Uterus (tissue), 3 donors: ENCODE measurements at regions not wholly inside any gene's neighbourhood (a gene's known extent, or its start where the extent isn't known, plus 50 kb on each side); places are given as distances from the start of the nearest gene placed in this dataset.

Experiments used
- DNase-seq, 2 donors: peaks; one replicate each; pipeline ENCODE4 v3.0.0-alpha.2; 2019 to 2020
- H3K27ac ChIP-seq, 2 donors: fragments of 200-600 bp; sonication (generic); 1 replicate in 1 of 2; 2 replicates in 1 of 2; pipeline ENCODE4 v1.5.1; 2016 to 2018
- H3K27me3 ChIP-seq, 2 donors: fragments of 200-600 bp; sonication (generic); one replicate each; pipeline ENCODE4 v1.5.1; 2018 to 2019; ENCODE audit warnings: control low read depth in 1 of 2
- H3K36me3 ChIP-seq, 2 donors: fragments of 200-600 bp; sonication (generic); one replicate each; pipeline ENCODE4 v1.5.1; 2019; ENCODE audit warnings: control low read depth in 1 of 2
- H3K4me1 ChIP-seq, 2 donors: fragments of 200-600 bp; sonication (generic); one replicate each; pipeline ENCODE4 v1.5.1; 2018 to 2019; ENCODE audit warnings: control low read depth in 1 of 2
- H3K4me3 ChIP-seq, 2 donors: fragments of 200-600 bp; sonication (generic); 1 replicate in 1 of 2; 2 replicates in 1 of 2; pipeline ENCODE4 v1.5.1; 2018 to 2019; ENCODE audit warnings: mild to moderate bottlenecking in 1 of 2
- H3K9me3 ChIP-seq, 2 donors: fragments of 200-600 bp; sonication (generic); one replicate each; pipeline ENCODE4 v1.5.1; 2019; ENCODE audit warnings: control low read depth in 1 of 2
- POLR2A ChIP-seq, 2 donors: fragments of 450-650 bp; IDR thresholded peaks; one replicate each; pipeline ENCODE4 v1.6.1; 2016; ENCODE audit warnings: antibody characterized with exemption in 2 of 2, mild to moderate bottlenecking in 1 of 2, moderate library complexity in 1 of 2
- intact Hi-C: fragments of 100-400 bp; cut with DNase I; formaldehyde crosslinking; loops from one replicate; pipeline ENCODE4 v1.15.1; 2023; ENCODE audit warnings: low total_unique reads
- TF ChIP-seq, protein P1 (sequence below), 4 experiments: fragments of 200-600 bp in 2 of 4; fragments of 450-650 bp in 2 of 4; sonication (generic) in 2 of 4; IDR thresholded peaks; one replicate each; pipeline ENCODE4 v1.5.1; 2016 to 2019; ENCODE audit warnings: antibody characterized with exemption in 4 of 4, mild to moderate bottlenecking in 2 of 4, moderate library complexity in 1 of 4
- donor health status: DM: yes; HTN: yes; CAD: no.

DNA sequence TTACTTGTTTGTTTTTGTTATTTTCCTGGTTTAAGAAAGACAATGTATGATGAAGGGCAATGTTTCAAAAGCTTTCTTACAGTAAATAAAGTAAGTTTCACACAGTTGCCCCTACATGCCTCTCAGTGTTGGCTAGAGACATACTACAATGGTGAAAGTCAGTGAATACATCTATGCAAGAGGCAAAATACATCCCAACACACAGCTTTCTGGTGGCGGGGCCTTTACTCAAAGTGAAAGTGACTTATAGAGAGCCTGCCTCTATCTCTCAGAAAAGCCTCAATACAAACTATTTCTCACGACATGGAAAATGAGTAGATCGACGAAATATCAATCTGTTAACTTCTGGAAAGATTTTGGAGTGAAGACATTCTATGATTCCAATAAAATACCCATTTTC, 122.3 kb downstream of the SLC30A10 start:
- Histone ChIP-seq H3K27ac (no peak overlapping the region), H3K4me3 (no peak overlapping the region), H3K36me3 (no peaks in the 10 kb centered on the region), H3K27me3 (no peaks in the 10 kb centered on the region), H3K9me3 (no peaks in the 10 kb centered on the region), H3K4me1 (no peaks in the 10 kb centered on the region)
- intact Hi-C loops, result no loop called here
- no peak for DNase-seq
- TF ChIP-seq, protein P1, sequence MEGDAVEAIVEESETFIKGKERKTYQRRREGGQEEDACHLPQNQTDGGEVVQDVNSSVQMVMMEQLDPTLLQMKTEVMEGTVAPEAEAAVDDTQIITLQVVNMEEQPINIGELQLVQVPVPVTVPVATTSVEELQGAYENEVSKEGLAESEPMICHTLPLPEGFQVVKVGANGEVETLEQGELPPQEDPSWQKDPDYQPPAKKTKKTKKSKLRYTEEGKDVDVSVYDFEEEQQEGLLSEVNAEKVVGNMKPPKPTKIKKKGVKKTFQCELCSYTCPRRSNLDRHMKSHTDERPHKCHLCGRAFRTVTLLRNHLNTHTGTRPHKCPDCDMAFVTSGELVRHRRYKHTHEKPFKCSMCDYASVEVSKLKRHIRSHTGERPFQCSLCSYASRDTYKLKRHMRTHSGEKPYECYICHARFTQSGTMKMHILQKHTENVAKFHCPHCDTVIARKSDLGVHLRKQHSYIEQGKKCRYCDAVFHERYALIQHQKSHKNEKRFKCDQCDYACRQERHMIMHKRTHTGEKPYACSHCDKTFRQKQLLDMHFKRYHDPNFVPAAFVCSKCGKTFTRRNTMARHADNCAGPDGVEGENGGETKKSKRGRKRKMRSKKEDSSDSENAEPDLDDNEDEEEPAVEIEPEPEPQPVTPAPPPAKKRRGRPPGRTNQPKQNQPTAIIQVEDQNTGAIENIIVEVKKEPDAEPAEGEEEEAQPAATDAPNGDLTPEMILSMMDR (IDR thresholded peaks at IDR 0.05), result no peak
- no peak for TF ChIP-seq POLR2A (IDR thresholded peaks at IDR 0.05)

- no peak overlapping the region for H3K4me3 ChIP-seq
- H3K9me3 ChIP-seq, result no peaks in the 10 kb centered on the region
- DNase-seq, result no peak
- intact Hi-C loops, result no loop called here
- no peak overlapping the region for H3K27ac ChIP-seq
- H3K4me1 ChIP-seq, result no peaks in the 10 kb centered on the region
- TF ChIP-seq POLR2A (IDR thresholded peaks at IDR 0.05), result no peak
- TF ChIP-seq, protein P1 (IDR thresholded peaks at IDR 0.05), result no peak
- no peaks in the 10 kb centered on the region for H3K27me3 ChIP-seq
- H3K36me3 ChIP-seq, result no peaks in the 10 kb centered on the region
Observed at GRCh38 chr1:219805191-219805590, 123.2 kb downstream of the SLC30A10 start.

DNA sequence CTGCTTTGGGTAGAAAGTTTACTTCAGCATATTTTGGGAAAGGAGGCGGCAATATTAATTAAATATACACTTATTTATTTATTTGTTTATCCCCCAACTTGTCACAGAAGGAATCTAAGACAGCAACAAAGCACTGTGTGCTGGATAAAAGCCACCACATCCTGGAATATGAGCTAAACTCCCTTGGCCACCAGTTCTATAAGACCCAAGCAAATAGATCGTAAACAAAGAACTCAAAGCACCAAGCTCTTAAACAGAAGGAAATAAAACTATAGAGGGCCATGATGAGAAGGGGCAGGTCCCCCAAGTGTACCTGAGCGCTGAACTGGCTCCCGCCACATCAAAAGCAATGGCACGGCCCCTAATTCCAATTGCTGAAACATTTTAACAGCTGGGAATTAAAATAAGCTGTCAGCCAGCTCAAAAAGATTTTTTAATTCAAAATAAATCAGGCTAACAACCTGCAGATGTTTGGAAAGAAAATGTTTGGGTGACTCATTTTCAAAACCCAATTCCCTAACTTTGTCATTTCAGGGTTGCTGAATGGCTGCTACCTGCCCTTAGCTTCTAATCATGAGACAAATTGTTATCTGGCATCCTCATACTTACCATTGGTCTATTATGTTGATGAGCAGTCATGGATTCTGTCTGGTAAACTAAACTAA, 127.1 kb downstream of the SLC30A10 start:
- TF ChIP-seq POLR2A (IDR thresholded peaks at IDR 0.05), result no peak
- TF ChIP-seq, protein P1 (IDR thresholded peaks at IDR 0.05), result no peak
- no peak for DNase-seq
- Histone ChIP-seq H3K4me1 (no peaks in the 10 kb centered on the region), H3K4me3 (no peak overlapping the region), H3K9me3 (no peaks in the 10 kb centered on the region), H3K27ac (no peak overlapping the region), H3K27me3 (no peaks in the 10 kb centered on the region), H3K36me3 (no peaks in the 10 kb centered on the region)
- intact Hi-C loops, result no loop called here

DNA sequence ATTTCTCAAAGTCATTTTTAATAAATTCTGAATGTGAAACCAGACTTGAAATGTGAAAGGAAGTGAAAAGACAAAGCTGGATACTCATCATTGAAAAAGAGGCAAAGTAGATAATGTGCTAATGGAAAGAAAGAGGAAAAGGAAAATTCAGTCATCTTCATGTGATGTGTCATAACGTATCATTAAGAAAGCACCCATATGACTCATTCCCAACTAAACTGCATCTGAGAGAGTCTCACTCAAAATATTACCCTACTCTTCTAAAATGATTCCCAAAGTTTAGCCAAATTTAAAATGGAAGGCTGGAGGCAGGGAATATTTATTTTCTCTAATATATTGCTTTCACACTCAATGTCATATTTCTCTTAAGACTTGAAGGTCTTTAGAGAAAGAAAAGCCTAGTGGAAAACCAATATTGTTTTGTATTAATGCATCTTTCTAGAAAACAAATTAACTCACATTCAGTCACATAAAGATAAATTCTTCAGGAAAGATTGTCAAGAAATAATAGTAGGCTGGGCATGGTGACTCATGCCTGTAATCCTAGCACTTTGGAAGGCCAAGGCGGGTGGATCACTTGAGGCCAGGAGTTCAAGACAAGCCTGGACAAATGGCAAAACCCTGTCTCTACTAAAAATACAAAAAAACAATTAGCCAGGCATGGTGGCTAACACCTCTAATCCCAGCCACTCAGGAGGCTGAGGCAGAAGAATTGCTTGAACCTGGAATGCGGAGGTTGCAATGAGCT, 129.9 kb downstream of the SLC30A10 start:
- Histone ChIP-seq H3K27ac (no peak overlapping the region), H3K36me3 (no peaks in the 10 kb centered on the region), H3K27me3 (no peaks in the 10 kb centered on the region), H3K4me1 (no peaks in the 10 kb centered on the region), H3K9me3 (no peaks in the 10 kb centered on the region), H3K4me3 (no peak overlapping the region)
- DNase-seq, result no peak
- TF ChIP-seq, protein P1 (IDR thresholded peaks at IDR 0.05), result no peak
- no peak for TF ChIP-seq POLR2A (IDR thresholded peaks at IDR 0.05)
- intact Hi-C loops, result no loop called here

- Histone ChIP-seq H3K4me1 (peaks cover 0 to under 1% of the 10 kb centered on the region in 2 donors), H3K9me3 (no peaks in the 10 kb centered on the region), H3K27me3 (no peaks in the 10 kb centered on the region), H3K36me3 (no peaks in the 10 kb centered on the region), H3K27ac (no peak overlapping the region), H3K4me3 (no peak overlapping the region)
- TF ChIP-seq POLR2A (IDR thresholded peaks at IDR 0.05), result no peak
- TF ChIP-seq, protein P1 (IDR thresholded peaks at IDR 0.05), result no peak
- intact Hi-C loops, result no loop called here
- no peak for DNase-seq
Observed at GRCh38 chr1:219797683-219798082, 130.7 kb downstream of the SLC30A10 start.
